ENCODE measurements at regions not wholly inside any gene's neighbourhood (a gene's known extent, or its start where the extent isn't known, plus 50 kb on each side); places are given as distances from the start of the nearest gene placed in this dataset.

- no peaks in the 10 kb centered on the region for H3K4me1 ChIP-seq (ENCODE audit: control insufficient read depth, insufficient read depth, low read length)
- no peaks in the 10 kb centered on the region for H3K9me3 ChIP-seq (ENCODE audit: control insufficient read depth, low read depth, low read length)
- H3K36me3 ChIP-seq (ENCODE audit: control insufficient read depth, insufficient read depth, low read length), result no peaks in the 10 kb centered on the region
- no peak for DNase-seq
- H3K27me3 ChIP-seq (ENCODE audit: control insufficient read depth, insufficient read depth, low read length), result no peaks in the 10 kb centered on the region
- H3K27ac ChIP-seq (ENCODE audit: low read length), result no peak overlapping the region
- WGBS (ENCODE audit: insufficient coverage, low lambda C conversion rate), result no CpG with 5 or more reads among the region's 7 CpGs
- no peak overlapping the region for H3K4me3 ChIP-seq (ENCODE audit: low read length)
Measured at GRCh38 chr1:182119631-182120030, 58.1 kb upstream of the ZNF648 start.

GRCh38 chr1:182118851-182119250 is 57.3 kb upstream of the ZNF648 start:
- Histone ChIP-seq H3K9me3 (ENCODE audit: control insufficient read depth, low read depth, low read length) (no peaks in the 10 kb centered on the region), H3K27ac (ENCODE audit: low read length) (no peak overlapping the region), H3K4me3 (ENCODE audit: low read length) (no peak overlapping the region), H3K4me1 (ENCODE audit: control insufficient read depth, insufficient read depth, low read length) (no peaks in the 10 kb centered on the region), H3K27me3 (ENCODE audit: control insufficient read depth, insufficient read depth, low read length) (no peaks in the 10 kb centered on the region), H3K36me3 (ENCODE audit: control insufficient read depth, insufficient read depth, low read length) (no peaks in the 10 kb centered on the region)
- DNase-seq, result no peak

- WGBS (ENCODE audit: insufficient coverage, low lambda C conversion rate), result no CpG with 5 or more reads among the region's 9 CpGs
- H3K36me3 ChIP-seq (ENCODE audit: control insufficient read depth, insufficient read depth, low read length), result no peaks in the 10 kb centered on the region
- H3K9me3 ChIP-seq (ENCODE audit: control insufficient read depth, low read depth, low read length), result no peaks in the 10 kb centered on the region
- no peak overlapping the region for H3K27ac ChIP-seq (ENCODE audit: low read length)
- H3K27me3 ChIP-seq (ENCODE audit: control insufficient read depth, insufficient read depth, low read length), result no peaks in the 10 kb centered on the region
- no peak overlapping the region for H3K4me3 ChIP-seq (ENCODE audit: low read length)
- DNase-seq, result no peak
- H3K4me1 ChIP-seq (ENCODE audit: control insufficient read depth, insufficient read depth, low read length), result no peaks in the 10 kb centered on the region
Measured at GRCh38 chr1:182114627-182115023, 53.1 kb upstream of the ZNF648 start.

- H3K36me3 ChIP-seq (ENCODE audit: control insufficient read depth, insufficient read depth, low read length), result no peaks in the 10 kb centered on the region
- no peaks in the 10 kb centered on the region for H3K9me3 ChIP-seq (ENCODE audit: control insufficient read depth, low read depth, low read length)
- WGBS (ENCODE audit: insufficient coverage, low lambda C conversion rate), result 50% methylated on average over 2 of the region's 9 CpGs
- H3K27ac ChIP-seq (ENCODE audit: low read length), result no peak overlapping the region
- H3K4me3 ChIP-seq (ENCODE audit: low read length), result no peak overlapping the region
- H3K4me1 ChIP-seq (ENCODE audit: control insufficient read depth, insufficient read depth, low read length), result no peaks in the 10 kb centered on the region
- DNase-seq, result no peak
- no peaks in the 10 kb centered on the region for H3K27me3 ChIP-seq (ENCODE audit: control insufficient read depth, insufficient read depth, low read length)
Measured at GRCh38 chr1:182113879-182114626, 52.5 kb upstream of the ZNF648 start.

GRCh38 chr1:182111496-182111895 is 50.0 kb upstream of the ZNF648 start:
- no peak overlapping the region for H3K27ac ChIP-seq (ENCODE audit: low read length)
- H3K9me3 ChIP-seq (ENCODE audit: control insufficient read depth, low read depth, low read length), result no peaks in the 10 kb centered on the region
- DNase-seq, result no peak
- H3K27me3 ChIP-seq (ENCODE audit: control insufficient read depth, insufficient read depth, low read length), result no peaks in the 10 kb centered on the region
- H3K36me3 ChIP-seq (ENCODE audit: control insufficient read depth, insufficient read depth, low read length), result no peaks in the 10 kb centered on the region
- H3K4me3 ChIP-seq (ENCODE audit: low read length), result no peak overlapping the region
- H3K4me1 ChIP-seq (ENCODE audit: control insufficient read depth, insufficient read depth, low read length), result no peaks in the 10 kb centered on the region
- WGBS (ENCODE audit: insufficient coverage, low lambda C conversion rate), result no CpG with 5 or more reads among the region's 5 CpGs

Measured in large intestine (tissue), 3 donors.